GM21529 (cell line): ENCODE measurements at regions not wholly inside any gene's neighbourhood (a gene's known extent, or its start where the extent isn't known, plus 50 kb on each side); places are given as distances from the start of the nearest gene placed in this dataset.
"Not testable (repeated sequence)": the region's sequence is repeated elsewhere in the genome, so short reads cannot be mapped to it uniquely, and the experiment has no call there.

Experiments
- ATAC-seq: cut with Tn5 transposase; IDR thresholded peaks from one replicate; pipeline ENCODE4 v1.9.1; 2021; ENCODE audit not compliant: unreplicated experiment

GRCh38 chr1:219434923-219435297, 178.0 kb downstream of the ZC3H11B start:
- ATAC-seq = no peak

DNA sequence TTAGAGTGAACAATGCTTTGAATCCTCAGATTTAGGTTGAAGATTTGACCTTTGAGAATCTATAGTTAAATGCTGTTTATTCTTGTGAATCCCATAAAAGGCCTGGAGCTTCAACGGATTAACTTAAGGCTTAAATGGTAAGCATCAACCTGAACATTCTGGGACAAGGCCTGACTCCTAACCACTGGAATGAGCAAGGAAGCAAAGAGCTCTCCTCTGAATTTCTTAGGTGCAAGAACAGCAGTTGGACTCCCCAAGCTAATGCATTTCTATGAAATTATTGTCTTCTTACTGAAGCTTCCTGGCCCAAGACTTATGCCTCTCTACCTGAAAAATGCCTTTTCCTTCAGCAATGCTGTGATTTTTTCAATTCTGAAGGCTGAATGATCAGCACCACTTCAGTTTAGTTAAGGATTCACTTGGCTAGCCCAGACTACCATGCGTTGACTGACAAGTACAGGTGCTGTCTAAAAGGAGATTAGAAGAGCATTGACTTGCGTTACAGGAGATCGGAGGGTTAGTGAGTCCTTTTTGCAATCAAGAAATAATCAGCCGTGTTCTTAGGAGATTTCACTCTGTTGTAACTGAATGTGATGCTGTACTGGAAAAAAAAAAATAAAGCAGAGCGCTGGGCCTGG, 178.5 kb downstream of the ZC3H11B start:
- ATAC-seq = no peak

- no peak for ATAC-seq
Observed at GRCh38 chr1:219433496-219434131, 179.3 kb downstream of the ZC3H11B start.

- ATAC-seq = no peak
Observed at GRCh38 chr1:219433001-219433400, 179.9 kb downstream of the ZC3H11B start.

DNA sequence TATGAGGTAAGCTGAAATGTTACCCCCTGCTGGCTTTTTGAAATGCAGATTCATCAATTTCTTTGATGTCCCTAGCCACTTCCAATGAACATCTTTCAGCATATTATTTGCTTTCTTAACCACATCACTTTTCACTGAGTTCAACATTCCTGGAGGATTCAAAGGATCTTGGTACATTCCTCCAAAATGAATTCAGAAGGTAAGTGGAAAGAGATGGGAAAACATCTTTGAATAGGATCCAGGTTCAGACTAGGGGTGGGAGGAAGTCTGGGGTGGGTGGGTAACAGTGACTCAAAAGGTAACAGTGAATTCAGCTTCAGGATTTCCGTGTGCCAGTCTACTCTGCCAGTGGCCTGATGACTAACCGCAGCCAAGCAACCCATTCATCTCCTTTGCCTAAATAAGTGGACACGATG, 180.7 kb downstream of the ZC3H11B start:
- ATAC-seq = no peak

GRCh38 chr1:219430419-219430818, 182.5 kb downstream of the ZC3H11B start:
- no peak for ATAC-seq

- ATAC-seq = no peak
Observed at GRCh38 chr1:219428651-219429050, 184.3 kb downstream of the ZC3H11B start.

- no peak for ATAC-seq
Observed at GRCh38 chr1:219427989-219428388, 184.9 kb downstream of the ZC3H11B start.

DNA sequence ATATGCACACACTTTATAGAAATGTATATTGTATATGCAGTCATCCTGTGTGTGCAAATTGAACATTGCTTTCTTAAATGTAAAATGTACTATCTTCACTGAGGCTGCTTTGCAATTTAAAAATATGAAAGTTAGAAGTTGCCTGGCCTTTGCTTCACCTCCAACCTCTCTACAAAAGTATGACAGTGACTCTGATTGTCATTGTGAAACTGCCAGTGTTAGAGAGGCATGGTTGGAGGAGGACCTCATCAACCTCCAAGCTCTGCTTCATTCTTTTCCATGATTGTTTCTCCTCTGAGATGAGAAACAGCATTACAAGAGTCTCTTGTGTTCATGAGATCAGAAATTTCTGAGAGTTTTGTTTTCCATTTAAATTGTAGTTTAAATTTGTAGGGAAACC, 185.5 kb downstream of the ZC3H11B start:
- ATAC-seq = peak; percentile 67

DNA sequence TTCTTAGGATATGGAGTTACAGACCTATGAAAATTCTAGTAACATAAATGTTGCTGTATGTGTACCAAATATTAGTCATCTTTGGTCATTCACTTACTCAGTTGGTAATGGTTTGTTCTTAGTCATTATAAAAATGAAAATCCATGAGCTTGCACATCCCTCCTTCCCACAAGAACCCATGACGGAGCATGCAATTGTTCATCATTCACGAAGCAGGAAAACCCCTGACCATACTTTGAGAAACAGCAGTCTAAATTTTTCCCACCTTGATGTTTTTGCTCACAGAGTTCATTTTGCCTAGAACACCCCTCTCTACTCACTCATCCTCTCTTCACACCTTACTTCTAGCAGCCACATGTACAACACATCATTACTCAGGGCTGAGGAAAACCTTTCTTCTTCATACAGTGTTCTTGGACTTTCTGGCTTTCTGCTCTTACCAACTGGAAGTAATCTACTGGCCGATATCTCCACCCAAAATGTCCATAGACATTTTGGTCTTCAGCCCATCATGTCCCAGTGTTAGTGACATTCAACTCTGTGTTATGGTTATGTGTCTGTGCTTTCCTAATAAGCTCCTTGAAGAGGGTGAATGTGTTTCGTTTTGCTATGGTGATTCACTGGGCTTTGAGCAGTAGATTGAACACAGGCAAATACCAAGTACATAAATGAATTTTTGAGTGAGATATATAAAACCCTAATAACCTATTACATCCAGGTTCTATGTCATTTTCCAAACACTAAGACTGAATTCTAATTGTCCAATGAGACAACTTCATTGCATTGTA, 189.9 kb downstream of the ZC3H11B start:
- peak; percentile 68 for ATAC-seq

DNA sequence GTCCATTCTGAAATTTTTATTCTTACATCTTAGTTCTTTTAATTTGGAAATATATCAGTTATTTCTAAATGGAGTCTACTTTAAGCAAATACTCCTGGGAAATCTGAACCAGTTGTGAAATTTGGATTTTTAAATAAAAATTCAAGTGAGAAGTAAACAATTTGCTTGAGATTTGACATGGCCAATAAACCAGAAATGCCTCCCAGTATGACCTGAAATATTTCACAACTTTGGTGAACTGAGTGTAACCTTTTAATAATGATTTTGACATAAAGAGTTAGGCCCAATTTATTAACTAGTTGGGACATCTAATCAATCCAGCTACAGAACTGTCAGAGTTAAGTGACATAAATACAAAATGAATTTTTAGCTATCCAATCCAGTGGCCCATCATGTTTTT, 192.0 kb downstream of the ZC3H11B start:
- ATAC-seq = no peak

DNA sequence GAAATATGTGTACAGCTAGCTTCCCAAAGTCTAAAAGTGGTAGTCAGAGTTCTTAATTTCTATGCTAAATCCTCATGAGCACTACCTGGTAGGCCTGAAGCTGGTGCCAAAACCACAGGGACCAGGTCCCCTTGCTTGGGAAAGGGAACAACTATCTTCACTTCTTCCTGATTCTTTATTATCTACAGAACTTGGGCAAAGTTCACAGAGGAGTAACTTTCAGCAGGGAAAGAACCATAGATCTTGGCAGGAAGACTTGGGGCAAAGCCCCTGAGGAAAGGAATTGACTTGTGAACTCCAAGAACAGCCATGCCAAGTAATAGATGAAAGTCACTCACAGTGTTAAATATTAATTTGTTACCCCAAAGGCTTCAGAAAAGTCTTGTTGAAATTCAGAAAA, 193.0 kb downstream of the ZC3H11B start:
- ATAC-seq = no peak

GRCh38 chr1:219419065-219419464, 193.8 kb downstream of the ZC3H11B start:
- ATAC-seq = no peak

DNA sequence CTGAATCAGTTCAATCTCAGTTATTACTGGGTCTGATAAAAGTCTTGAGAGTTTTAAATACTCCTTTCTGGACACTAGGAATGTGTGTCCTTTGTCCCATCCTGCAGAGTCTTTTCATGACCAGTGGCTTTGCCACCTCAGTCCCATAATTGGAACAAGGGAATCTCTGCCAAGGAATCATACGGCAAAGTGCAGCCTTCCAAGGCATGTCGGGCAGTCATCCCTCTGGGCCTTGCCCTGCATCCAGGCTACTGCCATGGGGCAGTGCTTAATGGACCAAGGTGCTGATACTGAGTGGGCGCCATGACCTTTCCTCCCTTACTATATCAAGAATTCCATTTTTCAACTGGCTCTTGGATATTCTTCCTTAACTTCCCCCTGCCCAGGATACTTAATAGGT, 195.3 kb downstream of the ZC3H11B start:
- no peak for ATAC-seq

- ATAC-seq = peak; percentile 88
Observed at GRCh38 chr1:219416598-219417238, 196.2 kb downstream of the ZC3H11B start.

GRCh38 chr1:219415915-219416314, 197.0 kb downstream of the ZC3H11B start:
- ATAC-seq = no peak

- ATAC-seq = no peak
Observed at GRCh38 chr1:219415433-219415832, 197.5 kb downstream of the ZC3H11B start.

DNA sequence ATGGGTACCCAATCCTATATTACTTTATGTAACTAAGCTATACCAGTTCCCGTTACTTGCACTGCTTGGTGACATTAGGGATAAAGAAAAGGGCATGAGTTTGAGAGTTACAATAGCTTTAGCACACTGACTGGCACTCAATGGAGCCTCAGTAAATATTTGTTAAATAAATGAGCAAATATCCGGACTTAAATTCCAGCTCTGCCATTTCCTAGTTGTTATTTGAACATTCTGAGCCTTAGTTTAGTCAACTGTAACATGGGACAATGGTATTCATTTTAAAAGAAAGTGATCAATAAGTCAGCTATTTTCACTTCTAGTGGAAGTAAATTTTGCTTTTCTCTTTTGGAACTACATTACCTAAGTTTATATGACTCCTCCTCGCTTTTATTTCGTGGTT, 198.7 kb downstream of the ZC3H11B start:
- ATAC-seq = no peak

GRCh38 chr1:219413536-219413935, 199.4 kb downstream of the ZC3H11B start:
- no peak for ATAC-seq

GRCh38 chr1:219412772-219413171, 200.1 kb downstream of the ZC3H11B start:
- no peak for ATAC-seq

DNA sequence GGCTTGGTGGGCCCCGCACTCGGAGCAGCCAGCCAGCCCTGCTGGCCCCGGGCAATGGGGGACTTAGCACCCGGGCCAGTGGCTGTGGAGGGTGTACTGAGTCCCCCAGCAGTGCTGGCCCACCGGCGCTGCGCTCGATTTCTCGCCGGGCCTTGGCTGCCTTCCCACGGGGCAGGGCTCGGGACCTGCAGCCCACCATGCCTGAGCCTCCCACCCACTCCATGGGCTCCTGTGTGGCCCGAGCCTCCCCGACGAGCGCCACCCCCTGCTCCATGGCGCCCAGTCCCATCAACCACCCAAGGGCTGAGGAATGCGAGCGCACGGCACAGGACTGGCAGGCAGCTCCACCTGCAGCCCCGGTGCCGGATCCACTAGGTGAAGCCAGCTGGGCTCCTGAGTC, 202.2 kb downstream of the ZC3H11B start:
- ATAC-seq = not testable (repeated sequence)
